ENCODE measurements at regions not wholly inside any gene's neighbourhood (a gene's known extent, or its start where the extent isn't known, plus 50 kb on each side); places are given as distances from the start of the nearest gene placed in this dataset.
"Not testable (repeated sequence)": the region's sequence is repeated elsewhere in the genome, so short reads cannot be mapped to it uniquely, and the experiment has no call there.

GRCh38 chr2:8599421-8600242 is 82.2 kb upstream of the ID2 start:
- 79% methylated on average over 19 of the region's 24 CpGs for WGBS
- Histone ChIP-seq H3K27ac (replicated peaks in 1 of 4) (no peak overlapping the region), H3K27me3 (no peaks in the 10 kb centered on the region), H3K4me3 (no peak overlapping the region), H3K4me1 (no peaks in the 10 kb centered on the region), H3K9me3 (no peaks in the 10 kb centered on the region), H3K36me3 (no peaks in the 10 kb centered on the region)
- TF ChIP-seq EP300 (IDR thresholded peaks at IDR 0.05) (no peak), POLR2AphosphoS5 (IDR thresholded peaks at IDR 0.05) (no peak), POLR2A (IDR thresholded peaks at IDR 0.05; ENCODE audit: low read depth) (no peak)
- TF ChIP-seq, protein P1, sequence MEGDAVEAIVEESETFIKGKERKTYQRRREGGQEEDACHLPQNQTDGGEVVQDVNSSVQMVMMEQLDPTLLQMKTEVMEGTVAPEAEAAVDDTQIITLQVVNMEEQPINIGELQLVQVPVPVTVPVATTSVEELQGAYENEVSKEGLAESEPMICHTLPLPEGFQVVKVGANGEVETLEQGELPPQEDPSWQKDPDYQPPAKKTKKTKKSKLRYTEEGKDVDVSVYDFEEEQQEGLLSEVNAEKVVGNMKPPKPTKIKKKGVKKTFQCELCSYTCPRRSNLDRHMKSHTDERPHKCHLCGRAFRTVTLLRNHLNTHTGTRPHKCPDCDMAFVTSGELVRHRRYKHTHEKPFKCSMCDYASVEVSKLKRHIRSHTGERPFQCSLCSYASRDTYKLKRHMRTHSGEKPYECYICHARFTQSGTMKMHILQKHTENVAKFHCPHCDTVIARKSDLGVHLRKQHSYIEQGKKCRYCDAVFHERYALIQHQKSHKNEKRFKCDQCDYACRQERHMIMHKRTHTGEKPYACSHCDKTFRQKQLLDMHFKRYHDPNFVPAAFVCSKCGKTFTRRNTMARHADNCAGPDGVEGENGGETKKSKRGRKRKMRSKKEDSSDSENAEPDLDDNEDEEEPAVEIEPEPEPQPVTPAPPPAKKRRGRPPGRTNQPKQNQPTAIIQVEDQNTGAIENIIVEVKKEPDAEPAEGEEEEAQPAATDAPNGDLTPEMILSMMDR (IDR thresholded peaks at IDR 0.05) = no peak
- intact Hi-C loops (cut with DNase I) = no loop called here
- DNase-seq (ENCODE audit: extremely low spot score) = no peak

DNA sequence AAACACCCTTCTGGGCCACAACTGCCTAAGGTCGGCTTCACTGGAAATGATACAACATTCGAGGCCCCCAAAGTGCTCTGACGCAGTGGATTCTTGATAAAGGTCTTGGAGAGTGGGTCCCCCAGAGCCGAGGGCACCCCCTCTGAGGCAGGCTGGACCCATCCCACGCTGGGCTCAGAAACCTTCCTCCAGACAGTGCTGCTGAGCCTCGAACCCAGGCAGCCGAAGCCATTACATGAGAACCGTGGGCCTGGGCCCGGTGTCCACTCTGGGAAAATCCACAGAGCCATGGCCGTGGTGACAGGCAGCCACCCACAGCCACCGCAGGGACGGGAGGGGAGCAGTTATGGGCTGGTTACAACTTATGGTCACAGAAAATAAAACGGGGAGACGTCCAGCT is 81.4 kb upstream of the ID2 start:
- no peaks in the 10 kb centered on the region for H3K27me3 ChIP-seq
- intact Hi-C loops (cut with DNase I) = no loop called here
- no peak overlapping the region for H3K4me3 ChIP-seq
- no peak overlapping the region for H3K27ac ChIP-seq (replicated peaks in 1 of 4)
- TF ChIP-seq, protein P1 (IDR thresholded peaks at IDR 0.05) = no peak
- no peak for TF ChIP-seq EP300 (IDR thresholded peaks at IDR 0.05)
- no peak for TF ChIP-seq POLR2A (IDR thresholded peaks at IDR 0.05; ENCODE audit: low read depth)
- no peak for TF ChIP-seq POLR2AphosphoS5 (IDR thresholded peaks at IDR 0.05)
- no peaks in the 10 kb centered on the region for H3K9me3 ChIP-seq
- 100% methylated on average over 5 of the region's 14 CpGs for WGBS
- no peak for DNase-seq (ENCODE audit: extremely low spot score)
- H3K4me1 ChIP-seq = no peaks in the 10 kb centered on the region
- no peaks in the 10 kb centered on the region for H3K36me3 ChIP-seq

DNA sequence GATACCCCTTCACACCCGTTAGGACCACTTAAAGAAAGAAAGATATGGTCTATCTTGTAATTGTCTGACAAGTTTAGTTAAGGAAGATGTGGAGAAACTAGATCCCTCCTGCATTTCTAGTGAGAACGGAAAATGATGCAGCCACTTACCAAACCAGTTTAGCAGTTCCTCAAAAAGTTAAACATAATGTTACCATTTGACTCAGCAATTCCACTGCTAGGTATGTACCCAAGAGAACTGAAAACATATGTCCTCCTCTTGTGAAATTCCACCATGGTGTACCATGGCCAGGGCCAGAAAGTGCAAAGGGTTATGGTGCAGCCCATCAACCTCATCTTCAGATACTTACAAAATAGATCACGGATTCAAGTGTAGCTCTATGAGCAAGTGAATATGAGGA is 79.0 kb upstream of the ID2 start:
- Histone ChIP-seq H3K4me1 (no peaks in the 10 kb centered on the region), H3K4me3 (no peak overlapping the region), H3K27ac (replicated peaks in 1 of 4) (no peak overlapping the region), H3K9me3 (no peaks in the 10 kb centered on the region), H3K27me3 (no peaks in the 10 kb centered on the region), H3K36me3 (no peaks in the 10 kb centered on the region)
- 84% methylated on average over 3 of the region's 3 CpGs for WGBS
- DNase-seq (ENCODE audit: extremely low spot score) = no peak
- intact Hi-C loops (cut with DNase I) = loop anchor here (2.0 kb wide), 1 partner anchor 32 kb away; no protein-coding TSS in a partner anchor
- TF ChIP-seq, protein P1 (IDR thresholded peaks at IDR 0.05) = no peak
- no peak for TF ChIP-seq POLR2AphosphoS5 (IDR thresholded peaks at IDR 0.05)
- TF ChIP-seq EP300 (IDR thresholded peaks at IDR 0.05) = no peak
- TF ChIP-seq POLR2A (IDR thresholded peaks at IDR 0.05; ENCODE audit: low read depth) = no peak

GRCh38 chr2:8603356-8603755 is 78.5 kb upstream of the ID2 start:
- not testable (repeated sequence) for H3K36me3 ChIP-seq; DNase-seq (ENCODE audit: extremely low spot score); H3K4me1 ChIP-seq; H3K27ac ChIP-seq (replicated peaks in 1 of 4); H3K4me3 ChIP-seq; H3K27me3 ChIP-seq; H3K9me3 ChIP-seq
- WGBS = 76% methylated on average over 4 of the region's 4 CpGs
- intact Hi-C loops (cut with DNase I) = loop anchor here (2.0 kb wide), 1 partner anchor 31 kb away; no protein-coding TSS in a partner anchor

DNA sequence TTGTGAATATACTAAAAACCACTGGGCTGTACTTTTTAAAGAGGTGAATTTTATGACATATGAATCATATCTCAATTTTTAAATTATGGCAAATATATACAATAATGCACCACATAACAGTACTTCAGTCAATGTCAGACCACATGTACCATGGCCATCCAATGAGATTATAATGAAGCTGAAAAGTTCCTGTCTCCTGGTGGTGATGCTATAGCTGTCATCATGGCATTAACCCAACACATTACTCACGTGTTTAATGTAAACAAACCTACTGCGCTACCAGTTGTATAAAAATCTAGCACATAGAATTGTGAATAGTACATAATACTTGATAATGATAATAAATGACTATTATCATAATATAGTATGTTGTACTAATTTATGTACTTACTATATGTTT is 77.6 kb upstream of the ID2 start:
- Histone ChIP-seq H3K4me1 (no peaks in the 10 kb centered on the region), H3K27ac (replicated peaks in 1 of 4) (no peak overlapping the region), H3K27me3 (no peaks in the 10 kb centered on the region), H3K36me3 (no peaks in the 10 kb centered on the region), H3K4me3 (no peak overlapping the region), H3K9me3 (no peaks in the 10 kb centered on the region)
- no peak for TF ChIP-seq POLR2A (IDR thresholded peaks at IDR 0.05; ENCODE audit: low read depth)
- no peak for TF ChIP-seq POLR2AphosphoS5 (IDR thresholded peaks at IDR 0.05)
- no peak for TF ChIP-seq EP300 (IDR thresholded peaks at IDR 0.05)
- TF ChIP-seq, protein P1 (IDR thresholded peaks at IDR 0.05) = no peak
- intact Hi-C loops (cut with DNase I) = no loop called here
- 73% methylated on average over 2 of the region's 2 CpGs for WGBS
- no peak for DNase-seq (ENCODE audit: extremely low spot score)

Measured in esophagus muscularis mucosa (tissue), 4 donors.